Ishikawa (cell line): ENCODE measurements at regions not wholly inside any gene's neighbourhood (a gene's known extent, or its start where the extent isn't known, plus 50 kb on each side); places are given as distances from the start of the nearest gene placed in this dataset.

ENCODE experiments used
- CEBPB ChIP-seq: IDR thresholded peaks from 2 replicates; pipeline ENCODE4 v1.6.1; 2012
- CREB1 ChIP-seq: IDR thresholded peaks from 2 replicates; pipeline ENCODE4 v1.6.1; 2012; ENCODE audit warnings: low read depth
- EGR1 ChIP-seq: IDR thresholded peaks from 2 replicates; pipeline ENCODE4 v1.6.1; 2012
- EP300 ChIP-seq: IDR thresholded peaks from 2 replicates; pipeline ENCODE4 v1.6.1; 2012; ENCODE audit warnings: borderline replicate concordance
- FOXM1 ChIP-seq: IDR thresholded peaks from 2 replicates; pipeline ENCODE4 v1.6.1; 2012; ENCODE audit warnings: low read depth, borderline replicate concordance
- MAX ChIP-seq: IDR thresholded peaks from 2 replicates; pipeline ENCODE4 v1.6.1; 2012
- NFIC ChIP-seq: IDR thresholded peaks from 2 replicates; pipeline ENCODE4 v1.6.1; 2012
- RAD21 ChIP-seq: IDR thresholded peaks from 2 replicates; pipeline ENCODE4 v1.6.1; 2012; ENCODE audit warnings: low read depth
- REST ChIP-seq: IDR thresholded peaks from 2 replicates; pipeline ENCODE4 v1.6.1; 2012; ENCODE audit warnings: low read depth, mild to moderate bottlenecking
- TAF1 ChIP-seq: IDR thresholded peaks from 2 replicates; pipeline ENCODE4 v1.6.1; 2012; ENCODE audit warnings: low read depth, mild to moderate bottlenecking
- TCF12 ChIP-seq: IDR thresholded peaks from 2 replicates; pipeline ENCODE4 v1.6.1; 2012; ENCODE audit warnings: low read depth
- TEAD4 ChIP-seq: IDR thresholded peaks from 2 replicates; pipeline ENCODE4 v1.6.1; 2012
- YY1 ChIP-seq: IDR thresholded peaks from 2 replicates; pipeline ENCODE4 v1.6.1; 2012; ENCODE audit warnings: low read depth
- ZBTB7A ChIP-seq: IDR thresholded peaks from 2 replicates; pipeline ENCODE4 v1.6.1; 2012; ENCODE audit warnings: low read depth
- TF ChIP-seq, protein P1 (sequence below): IDR thresholded peaks from 2 replicates; pipeline ENCODE4 v1.6.1; 2012

DNA sequence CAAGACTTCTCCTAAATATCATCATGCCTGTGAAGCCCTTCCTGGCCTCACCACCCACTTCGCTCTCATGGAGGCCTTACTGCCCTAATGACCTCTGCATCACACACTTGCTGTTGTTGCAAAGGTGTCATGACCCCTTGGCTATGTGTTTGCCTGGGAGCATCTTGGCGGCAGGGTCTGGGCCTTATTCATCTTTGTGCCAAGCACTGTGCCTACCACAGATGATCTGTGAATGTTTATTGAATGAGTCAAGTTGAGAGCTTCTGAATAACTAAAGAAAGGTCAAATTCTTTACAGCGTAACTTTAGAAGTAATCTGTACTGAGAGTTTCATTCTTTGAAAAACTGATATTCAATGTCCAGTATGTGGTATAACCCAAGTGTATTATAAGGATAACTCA is 113.3 kb downstream of the TTC8 start:
- TF ChIP-seq REST (no peak), FOXM1 (no peak), ZBTB7A (no peak), NFIC (no peak), TAF1 (no peak), YY1 (no peak), CREB1 (no peak), MAX (no peak), EP300 (no peak), EGR1 (no peak), CEBPB (no peak), TEAD4 (no peak), TCF12 (no peak), RAD21 (no peak)
- TF ChIP-seq, protein P1, sequence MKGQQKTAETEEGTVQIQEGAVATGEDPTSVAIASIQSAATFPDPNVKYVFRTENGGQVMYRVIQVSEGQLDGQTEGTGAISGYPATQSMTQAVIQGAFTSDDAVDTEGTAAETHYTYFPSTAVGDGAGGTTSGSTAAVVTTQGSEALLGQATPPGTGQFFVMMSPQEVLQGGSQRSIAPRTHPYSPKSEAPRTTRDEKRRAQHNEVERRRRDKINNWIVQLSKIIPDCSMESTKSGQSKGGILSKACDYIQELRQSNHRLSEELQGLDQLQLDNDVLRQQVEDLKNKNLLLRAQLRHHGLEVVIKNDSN: no peak

GRCh38 chr14:88940671-88941070 is 116.2 kb downstream of the TTC8 start:
- no peak for TF ChIP-seq NFIC
- TF ChIP-seq TCF12: no peak
- no peak for TF ChIP-seq EP300
- TF ChIP-seq CEBPB: no peak
- no peak for TF ChIP-seq TAF1
- TF ChIP-seq YY1: no peak
- no peak for TF ChIP-seq ZBTB7A
- no peak for TF ChIP-seq CREB1
- TF ChIP-seq FOXM1: no peak
- no peak for TF ChIP-seq REST

DNA sequence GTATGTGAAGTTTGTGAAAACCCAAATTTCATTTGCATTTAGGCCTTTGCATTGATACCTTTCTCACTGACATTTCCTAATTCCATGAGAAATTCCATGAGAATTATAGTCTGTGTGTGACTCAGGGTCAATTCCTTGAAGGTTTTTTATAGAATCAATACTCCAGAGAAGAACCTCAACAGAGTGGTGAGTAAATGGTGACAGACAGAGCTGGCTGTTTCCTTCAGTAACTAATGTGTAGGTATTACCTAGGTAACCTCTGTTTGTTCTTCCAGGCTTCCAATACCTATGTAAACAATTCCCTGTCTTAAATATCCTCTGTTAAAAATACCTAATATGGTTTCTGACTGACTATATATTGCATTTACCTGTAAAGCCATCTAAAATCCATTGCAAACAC is 117.0 kb downstream of the TTC8 start:
- no peak for TF ChIP-seq ZBTB7A
- TF ChIP-seq YY1: no peak
- TF ChIP-seq TAF1: no peak
- no peak for TF ChIP-seq MAX
- TF ChIP-seq CEBPB: no peak
- no peak for TF ChIP-seq FOXM1
- TF ChIP-seq REST: no peak
- TF ChIP-seq TCF12: no peak
- no peak for TF ChIP-seq CREB1

DNA sequence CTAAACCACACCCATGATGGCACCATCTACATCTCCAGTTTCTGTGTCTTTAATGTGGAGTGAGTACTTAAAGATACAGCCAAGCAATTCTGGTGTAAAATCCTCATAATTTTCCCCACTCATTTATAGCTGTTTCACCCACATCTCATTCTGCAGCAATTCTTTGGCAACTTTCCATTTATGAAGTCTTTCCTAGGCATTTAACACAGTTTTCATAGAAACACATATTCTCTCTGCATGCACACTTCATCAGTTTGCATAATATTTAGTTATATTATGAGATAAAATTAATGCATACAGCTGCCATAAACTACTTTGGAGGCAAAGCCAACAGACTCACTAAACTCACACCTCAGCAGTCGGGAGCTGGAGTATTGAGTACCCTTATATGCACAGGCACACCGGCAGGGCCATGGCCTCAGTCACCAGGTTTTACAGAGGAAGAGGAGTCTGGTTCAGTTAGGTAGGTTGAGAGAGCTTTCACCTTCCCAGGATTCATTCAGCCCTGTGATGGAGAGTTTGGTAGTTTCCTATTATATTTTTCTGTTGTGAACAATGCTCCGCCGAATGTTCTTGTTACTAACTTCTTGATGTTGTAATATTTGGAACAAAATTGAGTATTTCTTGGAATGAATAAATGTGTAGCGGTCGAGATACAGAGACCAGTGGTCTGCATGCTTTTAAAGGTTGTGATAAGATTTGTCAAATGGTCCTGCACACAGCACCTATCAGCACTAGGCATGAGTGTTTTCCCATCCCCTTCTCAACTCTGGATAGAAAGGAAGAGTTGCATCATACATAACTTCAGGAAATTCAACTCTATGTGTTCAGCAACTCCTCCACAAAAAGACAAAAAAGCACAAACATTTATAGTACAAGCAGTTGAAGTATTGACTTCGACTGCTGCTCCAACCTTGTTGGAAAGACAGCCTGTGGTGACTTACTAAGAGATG is 123.5 kb downstream of the TTC8 start:
- no peak for TF ChIP-seq MAX
- no peak for TF ChIP-seq CEBPB
- no peak for TF ChIP-seq CREB1
- TF ChIP-seq TAF1: no peak
- TF ChIP-seq TCF12: no peak
- no peak for TF ChIP-seq TEAD4
- TF ChIP-seq RAD21: no peak
- TF ChIP-seq NFIC: no peak
- TF ChIP-seq EGR1: no peak
- no peak for TF ChIP-seq FOXM1
- TF ChIP-seq, protein P1: no peak
- TF ChIP-seq REST: no peak
- TF ChIP-seq ZBTB7A: no peak
- TF ChIP-seq EP300: no peak
- TF ChIP-seq YY1: no peak
